Calu3 (cell line): ENCODE measurements at regions not wholly inside any gene's neighbourhood (a gene's known extent, or its start where the extent isn't known, plus 50 kb on each side); places are given as distances from the start of the nearest gene placed in this dataset.

Experiments used
- BruUV-seq: library from RNA; stranded (reverse); fragments of 400-500 nt; replicated peaks from 2 replicates; lab custom pipeline; 2021; lab: Mats Ljungman, UMichigan
- CTCF ChIA-PET: fragments of 300-600 bp; sonication (Branson Sonifier 250); formaldehyde crosslinking; loops from one replicate; lab custom pipeline; 2022; ENCODE audit warnings: antibody characterized with exemption; lab: Charles Lee
- DNase-seq: peaks from one replicate; pipeline ENCODE4 v3.0.0; 2022
- H3K27ac Mint-ChIP-seq: one replicate; pipeline ENCODE4 v1.8.0; 2022; ENCODE audit warnings: mixed read lengths; ENCODE audit not compliant: unreplicated experiment
- H3K27me3 Mint-ChIP-seq: one replicate; pipeline ENCODE4 v1.8.0; 2022; ENCODE audit warnings: mixed read lengths; ENCODE audit not compliant: unreplicated experiment
- H3K36me3 Mint-ChIP-seq: one replicate; pipeline ENCODE4 v1.8.0; 2022; ENCODE audit warnings: mild to moderate bottlenecking, moderate library complexity, mixed read lengths; ENCODE audit not compliant: insufficient read depth, unreplicated experiment
- H3K4me1 Mint-ChIP-seq: one replicate; pipeline ENCODE4 v1.8.0; 2022; ENCODE audit warnings: mild to moderate bottlenecking, low read depth, mixed read lengths; ENCODE audit not compliant: unreplicated experiment
- H3K4me3 Mint-ChIP-seq: one replicate; pipeline ENCODE4 v1.8.0; 2022; ENCODE audit warnings: mild to moderate bottlenecking, low read depth, moderate library complexity, mixed read lengths; ENCODE audit not compliant: unreplicated experiment
- H3K9me3 Mint-ChIP-seq: one replicate; pipeline ENCODE4 v1.8.0; 2022; ENCODE audit warnings: low read depth, mixed read lengths; ENCODE audit not compliant: unreplicated experiment
- intact Hi-C: fragments of 100-400 bp; cut with micrococcal nuclease; formaldehyde crosslinking; loops from one replicate; pipeline ENCODE4 v1.10.0; 2022; ENCODE audit not compliant: unreplicated experiment
- TF ChIP-seq, protein P1 (sequence below): fragments of 200-600 bp; IDR thresholded peaks from one replicate; pipeline ENCODE4 v1.8.0; 2022; ENCODE audit warnings: antibody characterized with exemption; ENCODE audit not compliant: unreplicated experiment

DNA sequence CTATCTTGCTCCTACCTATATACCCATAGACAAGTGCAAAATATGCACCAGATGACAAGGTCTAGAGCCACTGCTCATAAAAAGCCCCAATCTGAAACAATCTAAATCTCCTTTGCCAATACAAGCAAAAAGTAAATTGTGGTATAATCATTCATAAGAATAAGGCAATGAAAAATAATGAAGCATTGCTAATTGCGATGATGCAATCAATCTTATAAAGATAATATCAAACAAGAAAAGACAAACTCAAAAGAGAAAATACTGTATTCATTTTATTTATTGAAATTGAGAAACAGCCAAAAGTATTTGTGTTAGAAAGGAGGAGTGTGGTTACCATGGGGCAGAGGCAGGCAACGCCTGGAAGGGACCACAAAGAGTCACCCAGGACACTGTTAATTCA, 175.9 kb upstream of the GYPC start:
- no peak overlapping the region for H3K4me3 Mint-ChIP-seq
- H3K36me3 Mint-ChIP-seq = no peaks in the 10 kb centered on the region
- intact Hi-C loops = no loop called here
- H3K27ac Mint-ChIP-seq = no peak overlapping the region
- no peaks in the 10 kb centered on the region for H3K4me1 Mint-ChIP-seq
- TF ChIP-seq, protein P1, sequence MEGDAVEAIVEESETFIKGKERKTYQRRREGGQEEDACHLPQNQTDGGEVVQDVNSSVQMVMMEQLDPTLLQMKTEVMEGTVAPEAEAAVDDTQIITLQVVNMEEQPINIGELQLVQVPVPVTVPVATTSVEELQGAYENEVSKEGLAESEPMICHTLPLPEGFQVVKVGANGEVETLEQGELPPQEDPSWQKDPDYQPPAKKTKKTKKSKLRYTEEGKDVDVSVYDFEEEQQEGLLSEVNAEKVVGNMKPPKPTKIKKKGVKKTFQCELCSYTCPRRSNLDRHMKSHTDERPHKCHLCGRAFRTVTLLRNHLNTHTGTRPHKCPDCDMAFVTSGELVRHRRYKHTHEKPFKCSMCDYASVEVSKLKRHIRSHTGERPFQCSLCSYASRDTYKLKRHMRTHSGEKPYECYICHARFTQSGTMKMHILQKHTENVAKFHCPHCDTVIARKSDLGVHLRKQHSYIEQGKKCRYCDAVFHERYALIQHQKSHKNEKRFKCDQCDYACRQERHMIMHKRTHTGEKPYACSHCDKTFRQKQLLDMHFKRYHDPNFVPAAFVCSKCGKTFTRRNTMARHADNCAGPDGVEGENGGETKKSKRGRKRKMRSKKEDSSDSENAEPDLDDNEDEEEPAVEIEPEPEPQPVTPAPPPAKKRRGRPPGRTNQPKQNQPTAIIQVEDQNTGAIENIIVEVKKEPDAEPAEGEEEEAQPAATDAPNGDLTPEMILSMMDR = no peak
- CTCF ChIA-PET = no interaction called here
- no peak for DNase-seq
- peaks cover 4% of the 10 kb centered on the region for H3K9me3 Mint-ChIP-seq
- H3K27me3 Mint-ChIP-seq = no peaks in the 10 kb centered on the region
- BruUV-seq = no TSS peak

DNA sequence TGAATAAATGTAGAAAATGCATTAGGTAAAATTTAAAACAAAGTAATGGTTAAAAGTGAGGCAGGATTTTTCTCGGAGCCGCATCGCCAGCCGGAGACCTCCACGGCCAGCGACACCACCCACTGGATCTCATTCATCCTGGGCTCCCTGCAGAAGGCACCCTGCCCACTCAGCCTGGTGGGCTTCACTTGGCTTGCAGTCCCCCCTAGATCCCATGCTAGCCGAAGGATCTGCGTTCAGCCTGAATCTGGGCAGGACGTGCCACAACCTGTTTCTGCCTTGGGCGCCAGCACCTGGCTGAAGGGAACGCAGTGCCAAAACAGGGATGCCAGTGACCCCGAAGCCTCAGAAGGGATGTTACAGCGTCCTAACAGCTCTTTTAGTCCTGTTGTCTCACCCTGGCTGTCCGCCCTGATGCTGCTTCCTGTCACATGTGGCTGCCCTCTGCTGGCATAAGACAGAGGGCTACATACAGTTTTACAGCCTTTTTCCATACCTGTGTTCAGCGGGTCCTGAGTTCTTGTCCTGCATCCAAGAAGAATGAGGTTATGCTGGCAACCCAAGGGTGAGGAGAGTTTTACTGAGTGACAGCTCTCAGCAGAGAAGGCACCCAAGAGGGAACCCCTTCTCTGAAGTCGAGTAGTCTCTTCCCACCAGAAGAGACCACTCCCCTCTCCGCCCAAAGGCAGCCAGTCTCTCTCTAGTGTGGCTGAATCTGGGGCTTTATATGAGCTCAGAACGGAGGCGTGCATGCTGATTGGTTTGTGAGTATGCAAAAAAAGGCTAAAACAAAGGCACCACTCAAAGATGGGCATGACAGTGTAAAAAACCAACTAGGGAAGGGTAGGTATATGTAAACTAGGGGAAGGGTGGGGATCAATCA, 173.1 kb upstream of the GYPC start:
- BruUV-seq = no TSS peak
- H3K36me3 Mint-ChIP-seq = no peaks in the 10 kb centered on the region
- H3K4me3 Mint-ChIP-seq = no peak overlapping the region
- no peak for DNase-seq
- CTCF ChIA-PET = no interaction called here
- intact Hi-C loops = no loop called here
- TF ChIP-seq, protein P1 = no peak
- H3K4me1 Mint-ChIP-seq = no peaks in the 10 kb centered on the region
- H3K27me3 Mint-ChIP-seq = no peaks in the 10 kb centered on the region
- H3K27ac Mint-ChIP-seq = no peak overlapping the region
- H3K9me3 Mint-ChIP-seq = peaks cover 4% of the 10 kb centered on the region

DNA sequence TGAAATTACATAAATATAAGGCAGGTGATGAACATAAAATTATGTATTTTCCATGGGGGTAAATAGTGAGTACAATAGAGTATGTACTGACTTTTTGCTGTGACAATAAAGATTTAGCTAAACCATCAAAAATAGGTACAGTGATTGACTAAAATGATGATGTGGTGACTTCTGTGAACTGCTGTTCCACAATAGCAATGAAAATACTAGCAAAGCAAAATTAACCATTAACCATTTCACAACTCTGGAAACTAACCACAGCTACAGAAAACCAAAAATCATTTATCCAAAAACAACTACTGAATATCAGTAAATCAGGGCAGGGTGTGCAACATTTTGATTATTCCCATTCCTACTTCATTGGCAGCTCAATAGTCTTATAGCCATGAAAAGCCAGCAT, 161.4 kb upstream of the GYPC start:
- CTCF ChIA-PET = no interaction called here
- Mint-ChIP-seq H3K4me1 (no peaks in the 10 kb centered on the region), H3K36me3 (no peaks in the 10 kb centered on the region), H3K27ac (no peak overlapping the region), H3K27me3 (no peaks in the 10 kb centered on the region), H3K4me3 (no peak overlapping the region), H3K9me3 (peaks cover 10% of the 10 kb centered on the region)
- DNase-seq = no peak
- BruUV-seq = no TSS peak
- intact Hi-C loops = no loop called here
- TF ChIP-seq, protein P1 = no peak

DNA sequence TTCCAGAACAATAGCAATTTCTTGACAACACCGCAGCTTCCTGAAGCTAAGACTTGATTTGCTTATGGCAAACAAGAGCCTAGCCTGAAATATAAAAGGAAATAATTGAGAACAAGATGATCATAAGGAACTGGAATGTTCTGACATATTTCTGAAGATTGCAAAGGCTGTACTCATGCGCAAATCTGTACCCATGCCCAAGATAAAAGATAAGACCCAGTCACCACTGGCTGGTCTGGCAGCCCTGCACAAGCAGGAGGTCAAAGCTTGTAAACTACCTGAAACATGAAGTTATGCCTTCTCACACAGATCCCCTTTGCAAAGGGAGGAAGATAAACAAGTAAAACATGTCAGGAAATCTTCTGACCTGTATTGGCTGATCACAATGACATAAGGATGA, 160.8 kb upstream of the GYPC start:
- Mint-ChIP-seq H3K27ac (no peak overlapping the region), H3K9me3 (peaks cover 10% of the 10 kb centered on the region), H3K4me3 (no peak overlapping the region), H3K36me3 (no peaks in the 10 kb centered on the region), H3K27me3 (no peaks in the 10 kb centered on the region), H3K4me1 (no peaks in the 10 kb centered on the region)
- intact Hi-C loops = no loop called here
- BruUV-seq = no TSS peak
- CTCF ChIA-PET = no interaction called here
- DNase-seq = no peak
- TF ChIP-seq, protein P1 = no peak
